H9 (cell line): ENCODE measurements at regions not wholly inside any gene's neighbourhood (a gene's known extent, or its start where the extent isn't known, plus 50 kb on each side); places are given as distances from the start of the nearest gene placed in this dataset.

Source experiments
- DNase-seq: peaks from one replicate; pipeline ENCODE4 v3.0.0-alpha.2; 2017
- H2AFZ ChIP-seq: one replicate; pipeline ENCODE4 v1.6.1; 2013; ENCODE audit warnings: mild to moderate bottlenecking, low read length, control low read depth, moderate library complexity
- H2AK5ac ChIP-seq: 2 replicates; pipeline ENCODE4 v1.6.1; 2013; ENCODE audit warnings: low read length, control low read depth, mixed read lengths; ENCODE audit not compliant: insufficient read length
- H2BK120ac ChIP-seq: one replicate; pipeline ENCODE4 v1.6.1; 2013; ENCODE audit warnings: low read depth, mild to moderate bottlenecking, low read length, control low read depth, inconsistent platforms; ENCODE audit not compliant: poor library complexity, severe bottlenecking
- H2BK12ac ChIP-seq: 2 replicates; pipeline ENCODE4 v1.6.1; 2013; ENCODE audit warnings: low read length, control low read depth, mixed read lengths, low read depth; ENCODE audit not compliant: insufficient read length
- H2BK15ac ChIP-seq: 2 replicates; pipeline ENCODE4 v1.6.1; 2013; ENCODE audit warnings: low read depth, low read length, control low read depth
- H2BK20ac ChIP-seq: one replicate; pipeline ENCODE4 v1.6.1; 2013; ENCODE audit warnings: low read depth, mild to moderate bottlenecking, low read length, control low read depth, inconsistent platforms; ENCODE audit not compliant: poor library complexity, severe bottlenecking
- H2BK5ac ChIP-seq: 2 replicates; pipeline ENCODE4 v1.6.1; 2013; ENCODE audit warnings: low read length, control low read depth, mixed read lengths; ENCODE audit not compliant: insufficient read length
- H3K14ac ChIP-seq: 2 replicates; pipeline ENCODE4 v1.6.1; 2013; ENCODE audit warnings: low read length, control low read depth; ENCODE audit not compliant: insufficient read depth
- H3K18ac ChIP-seq: 2 replicates; pipeline ENCODE4 v1.6.1; 2013; ENCODE audit warnings: low read depth, mild to moderate bottlenecking, mixed read lengths, low read length, control low read depth; ENCODE audit not compliant: insufficient read length
- H3K23ac ChIP-seq: 2 replicates; pipeline ENCODE4 v1.6.1; 2013; ENCODE audit warnings: low read length, control low read depth, mixed read lengths, low read depth; ENCODE audit not compliant: insufficient read length
- H3K23me2 ChIP-seq: 2 replicates; pipeline ENCODE4 v1.6.1; 2013; ENCODE audit warnings: low read depth, mild to moderate bottlenecking, mixed read lengths, low read length, control low read depth; ENCODE audit not compliant: insufficient read length, poor library complexity, severe bottlenecking
- H3K27ac ChIP-seq: 2 replicates; pipeline ENCODE4 v1.5.1; 2013; ENCODE audit warnings: low read length, control low read depth, mixed read lengths, low read depth; ENCODE audit not compliant: insufficient read length
- H3K27me3 ChIP-seq: 2 replicates; pipeline ENCODE4 v1.6.1; 2013; ENCODE audit warnings: low read length, control low read depth, inconsistent platforms; ENCODE audit not compliant: insufficient read depth
- H3K4ac ChIP-seq: 2 replicates; pipeline ENCODE4 v1.6.1; 2013; ENCODE audit warnings: low read depth, mild to moderate bottlenecking, control low read depth, inconsistent platforms, low read length, moderate library complexity
- H3K4me1 ChIP-seq: 2 replicates; pipeline ENCODE4 v1.6.1; 2013; ENCODE audit warnings: low read length, control low read depth, inconsistent platforms; ENCODE audit not compliant: insufficient read depth
- H3K4me2 ChIP-seq: 2 replicates; pipeline ENCODE4 v1.6.1; 2013; ENCODE audit warnings: low read length, control low read depth, mixed read lengths; ENCODE audit not compliant: insufficient read length, insufficient read depth
- H3K56ac ChIP-seq: 2 replicates; pipeline ENCODE4 v1.6.1; 2013; ENCODE audit warnings: low read depth, mild to moderate bottlenecking, mixed read lengths, low read length, control low read depth; ENCODE audit not compliant: insufficient read length
- H3K79me1 ChIP-seq: 2 replicates; pipeline ENCODE4 v1.6.1; 2013; ENCODE audit warnings: low read depth, mild to moderate bottlenecking, moderate library complexity, low read length, control low read depth, inconsistent platforms; ENCODE audit not compliant: insufficient read depth, poor library complexity, severe bottlenecking
- H3K79me2 ChIP-seq: 2 replicates; pipeline ENCODE4 v1.6.1; 2013; ENCODE audit warnings: low read length, control low read depth, inconsistent platforms; ENCODE audit not compliant: insufficient read depth
- H3K9ac ChIP-seq: 2 replicates; pipeline ENCODE4 v1.6.1; 2013; ENCODE audit warnings: low read length, control low read depth, mixed read lengths; ENCODE audit not compliant: insufficient read length; ENCODE audit errors: extremely low read depth
- H3K9me3 ChIP-seq: one replicate; pipeline ENCODE4 v1.6.1; 2013; ENCODE audit warnings: low read depth, low read length, inconsistent platforms; ENCODE audit not compliant: control insufficient read depth
- H3T11ph ChIP-seq: one replicate; pipeline ENCODE4 v1.6.1; 2013; ENCODE audit warnings: mild to moderate bottlenecking, low read length, control low read depth, inconsistent platforms
- H4K20me1 ChIP-seq: one replicate; pipeline ENCODE4 v1.6.1; 2013; ENCODE audit not compliant: control insufficient read depth, insufficient read length, insufficient read depth
- H4K5ac ChIP-seq: 2 replicates; pipeline ENCODE4 v1.6.1; 2013; ENCODE audit warnings: low read depth, mild to moderate bottlenecking, mixed read lengths, low read length, control low read depth; ENCODE audit not compliant: insufficient read length
- H4K8ac ChIP-seq: replicated peaks from 2 replicates; pipeline ENCODE4 v1.6.1; 2013; ENCODE audit warnings: low read length, control low read depth, mixed read lengths, low read depth; ENCODE audit not compliant: insufficient read length
- H4K91ac ChIP-seq: 2 replicates; pipeline ENCODE4 v1.6.1; 2013; ENCODE audit warnings: low read depth, mild to moderate bottlenecking, moderate library complexity, mixed read lengths, low read length, control low read depth; ENCODE audit not compliant: insufficient read length
- H3K27ac Mint-ChIP-seq, 3 experiments: 2 replicates in 2 of 3; 3 replicates in 1 of 3; pipeline ENCODE4 v1.8.0; 2020 to 2021; ENCODE audit warnings: mixed read lengths in 3 of 3, mild to moderate bottlenecking in 1 of 3, moderate library complexity in 1 of 3
- H3K27me3 Mint-ChIP-seq: 2 replicates; pipeline ENCODE4 v1.8.0; 2021; ENCODE audit warnings: low read depth, mild to moderate bottlenecking, moderate library complexity, mixed read lengths
- H3K36me3 Mint-ChIP-seq, 3 experiments: 2 replicates in 2 of 3; 3 replicates in 1 of 3; pipeline ENCODE4 v1.8.0; 2020 to 2021; ENCODE audit warnings: low read depth in 3 of 3, mixed read lengths in 3 of 3; ENCODE audit not compliant: insufficient read depth in 1 of 3
- H3K4me1 Mint-ChIP-seq, 2 experiments: 2 replicates each; pipeline ENCODE4 v1.8.0; 2020; ENCODE audit warnings: mixed read lengths in 2 of 2
- H3K4me3 Mint-ChIP-seq, 2 experiments: 2 replicates in 1 of 2; 3 replicates in 1 of 2; pipeline ENCODE4 v1.8.0; 2020 to 2021; ENCODE audit warnings: mild to moderate bottlenecking in 2 of 2, mixed read lengths in 2 of 2, moderate library complexity in 1 of 2
- H3K9me3 Mint-ChIP-seq, 2 experiments: 2 replicates in 1 of 2; 3 replicates in 1 of 2; pipeline ENCODE4 v1.8.0; 2020; ENCODE audit warnings: mild to moderate bottlenecking in 2 of 2, mixed read lengths in 2 of 2, moderate library complexity in 1 of 2
- WGBS: extraction: QIAGEN DNeasy Blood & Tissue Kit; methylation state at CpG from one replicate; pipeline ENCODE4 v1.1.7; 2013; ENCODE audit warnings: missing lambda C conversion rate, low lambda C conversion rate, mixed read lengths; ENCODE audit not compliant: insufficient read length; ENCODE audit errors: extremely low coverage; 5-methylcytosine and 5-hydroxymethylcytosine counted together
- TF ChIP-seq, protein P1 (sequence below): fragments of 200-600 bp; sonication (generic); conservative IDR thresholded peaks from 3 replicates; pipeline ENCODE4 v1.8.0; 2021; ENCODE audit warnings: antibody characterized with exemption, mild to moderate bottlenecking

DNA sequence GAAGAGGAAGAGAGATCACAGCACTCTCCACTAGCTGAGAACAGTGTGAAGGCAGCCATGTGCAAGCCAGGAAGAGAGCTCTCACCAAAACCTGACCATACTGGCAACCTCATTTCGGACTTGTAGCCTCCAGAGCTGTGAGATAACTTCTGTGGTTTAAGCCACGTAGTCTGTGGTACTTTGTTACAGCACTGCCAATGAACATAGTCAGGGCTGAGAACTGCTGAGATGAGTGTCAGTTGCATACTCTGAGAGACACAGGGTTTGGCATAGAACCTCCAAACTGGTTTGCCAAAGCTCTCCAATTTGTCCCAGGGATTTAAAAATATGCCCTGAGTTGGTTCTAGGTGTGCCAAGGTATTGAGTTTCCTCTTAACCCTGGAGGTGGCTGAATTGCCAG lies 218.6 kb downstream of the ATP23 start:
- H3K4ac ChIP-seq = no peak overlapping the region
- Mint-ChIP-seq H3K36me3 (no peaks in the 10 kb centered on the region; a peak in 1 of 7 replicates), H3K27me3 (peaks cover 2% of the 10 kb centered on the region; the same call in 1 of the 2 replicates), H3K9me3 (no peaks in the 10 kb centered on the region; a peak in 2 of 5 replicates), H3K27ac (no peak overlapping the region), H3K4me1 (no peaks in the 10 kb centered on the region), H3K4me3 (no peak overlapping the region)
- no peak overlapping the region for H3K23ac ChIP-seq
- H3K18ac ChIP-seq = no peak overlapping the region
- no peak overlapping the region for H4K8ac ChIP-seq
- no peaks in the 10 kb centered on the region for H3K4me1 ChIP-seq
- H4K5ac ChIP-seq = no peak overlapping the region
- H2BK20ac ChIP-seq = no peak overlapping the region
- H3K27ac ChIP-seq = no peak overlapping the region
- H4K20me1 ChIP-seq = no peaks in the 10 kb centered on the region
- H3K14ac ChIP-seq = no peak overlapping the region
- no peaks in the 10 kb centered on the region for H3K27me3 ChIP-seq
- no peak overlapping the region for H2BK120ac ChIP-seq
- WGBS = no CpG with 5 or more reads among the region's 2 CpGs
- TF ChIP-seq, protein P1, sequence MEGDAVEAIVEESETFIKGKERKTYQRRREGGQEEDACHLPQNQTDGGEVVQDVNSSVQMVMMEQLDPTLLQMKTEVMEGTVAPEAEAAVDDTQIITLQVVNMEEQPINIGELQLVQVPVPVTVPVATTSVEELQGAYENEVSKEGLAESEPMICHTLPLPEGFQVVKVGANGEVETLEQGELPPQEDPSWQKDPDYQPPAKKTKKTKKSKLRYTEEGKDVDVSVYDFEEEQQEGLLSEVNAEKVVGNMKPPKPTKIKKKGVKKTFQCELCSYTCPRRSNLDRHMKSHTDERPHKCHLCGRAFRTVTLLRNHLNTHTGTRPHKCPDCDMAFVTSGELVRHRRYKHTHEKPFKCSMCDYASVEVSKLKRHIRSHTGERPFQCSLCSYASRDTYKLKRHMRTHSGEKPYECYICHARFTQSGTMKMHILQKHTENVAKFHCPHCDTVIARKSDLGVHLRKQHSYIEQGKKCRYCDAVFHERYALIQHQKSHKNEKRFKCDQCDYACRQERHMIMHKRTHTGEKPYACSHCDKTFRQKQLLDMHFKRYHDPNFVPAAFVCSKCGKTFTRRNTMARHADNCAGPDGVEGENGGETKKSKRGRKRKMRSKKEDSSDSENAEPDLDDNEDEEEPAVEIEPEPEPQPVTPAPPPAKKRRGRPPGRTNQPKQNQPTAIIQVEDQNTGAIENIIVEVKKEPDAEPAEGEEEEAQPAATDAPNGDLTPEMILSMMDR = no peak
- no peak overlapping the region for H2BK5ac ChIP-seq
- H3K4me2 ChIP-seq = no peak overlapping the region
- H4K91ac ChIP-seq = no peak overlapping the region
- H3K79me1 ChIP-seq = no peaks in the 10 kb centered on the region
- H2AK5ac ChIP-seq = no peak overlapping the region
- no peak overlapping the region for H3T11ph ChIP-seq
- no peak overlapping the region for H3K56ac ChIP-seq
- no peak overlapping the region for H2AFZ ChIP-seq
- no peaks in the 10 kb centered on the region for H3K9me3 ChIP-seq
- H3K9ac ChIP-seq = no peak overlapping the region
- no peak overlapping the region for H2BK15ac ChIP-seq
- H2BK12ac ChIP-seq = no peak overlapping the region
- no peaks in the 10 kb centered on the region for H3K79me2 ChIP-seq
- no peaks in the 10 kb centered on the region for H3K23me2 ChIP-seq
- no peak for DNase-seq
